Mesenchymal stem cell (in vitro differentiated cells and primary cell): ENCODE measurements at regions not wholly inside any gene's neighbourhood (a gene's known extent, or its start where the extent isn't known, plus 50 kb on each side); places are given as distances from the start of the nearest gene placed in this dataset.

ENCODE experiments used
- DNase-seq: peaks from one replicate; pipeline ENCODE4 v3.0.0-alpha.2; 2013
- H2AFZ ChIP-seq: one replicate; pipeline ENCODE4 v1.6.1; 2013; ENCODE audit warnings: low read depth, mild to moderate bottlenecking, control low read depth, inconsistent platforms, low read length, moderate library complexity
- H2AK5ac ChIP-seq: 2 replicates; pipeline ENCODE4 v1.6.1; 2013; ENCODE audit warnings: low read length, moderate library complexity, mild to moderate bottlenecking, inconsistent platforms; ENCODE audit not compliant: severe bottlenecking
- H2BK120ac ChIP-seq: one replicate; pipeline ENCODE4 v1.6.1; 2013; ENCODE audit warnings: low read depth, mild to moderate bottlenecking, inconsistent platforms, low read length, moderate library complexity
- H2BK12ac ChIP-seq, 2 experiments: one replicate each; pipeline ENCODE4 v1.6.1; 2013; ENCODE audit warnings: inconsistent platforms in 2 of 2, low read length in 2 of 2, mild to moderate bottlenecking in 2 of 2, moderate library complexity in 2 of 2, control low read depth in 1 of 2
- H2BK15ac ChIP-seq: one replicate; pipeline ENCODE4 v1.6.1; 2013; ENCODE audit warnings: mild to moderate bottlenecking, low read depth, inconsistent platforms; ENCODE audit not compliant: poor library complexity, severe bottlenecking
- H2BK5ac ChIP-seq: 2 replicates; pipeline ENCODE4 v1.6.1; 2013; ENCODE audit warnings: low read depth, mild to moderate bottlenecking, low read length, control low read depth, inconsistent platforms; ENCODE audit not compliant: poor library complexity, severe bottlenecking
- H3K14ac ChIP-seq, 2 experiments: one replicate each; pipeline ENCODE4 v1.6.1; 2013; ENCODE audit warnings: inconsistent platforms in 2 of 2, low read length in 2 of 2, control low read depth in 1 of 2, mild to moderate bottlenecking in 1 of 2, moderate library complexity in 1 of 2
- H3K18ac ChIP-seq, 2 experiments: one replicate each; pipeline ENCODE4 v1.6.1; 2013; ENCODE audit warnings: inconsistent platforms in 2 of 2, low read length in 2 of 2, control low read depth in 1 of 2, low read depth in 1 of 2, mild to moderate bottlenecking in 1 of 2
- H3K23ac ChIP-seq, 2 experiments: one replicate each; pipeline ENCODE4 v1.6.1; 2013; ENCODE audit warnings: inconsistent platforms in 2 of 2, low read length in 2 of 2, mild to moderate bottlenecking in 2 of 2, moderate library complexity in 2 of 2, control low read depth in 1 of 2
- H3K27ac ChIP-seq: 2 replicates; pipeline ENCODE4 v1.5.1; 2013; ENCODE audit warnings: mild to moderate bottlenecking, moderate library complexity, low read length, control low read depth, inconsistent platforms; ENCODE audit not compliant: poor library complexity, severe bottlenecking
- H3K27me3 ChIP-seq, 2 experiments: 2 replicates each; pipeline versions ENCODE4 v1.6.1 to v1.7.0; 2013; ENCODE audit warnings: low read length in 2 of 2, mild to moderate bottlenecking in 2 of 2, moderate library complexity in 2 of 2, control low read depth in 1 of 2, inconsistent platforms in 1 of 2; ENCODE audit not compliant: control insufficient read depth in 1 of 2, insufficient read depth in 1 of 2
- H3K36me3 ChIP-seq, 2 experiments: 2 replicates each; pipeline versions ENCODE4 v1.6.1 to v1.7.0; 2013; ENCODE audit warnings: low read length in 2 of 2, control low read depth in 1 of 2, inconsistent platforms in 1 of 2, low read depth in 1 of 2, mild to moderate bottlenecking in 1 of 2; ENCODE audit not compliant: insufficient read depth in 2 of 2, control insufficient read depth in 1 of 2
- H3K4ac ChIP-seq, 2 experiments: one replicate each; pipeline ENCODE4 v1.6.1; 2013; ENCODE audit warnings: inconsistent platforms in 2 of 2, low read length in 2 of 2, mild to moderate bottlenecking in 2 of 2, moderate library complexity in 2 of 2, control low read depth in 1 of 2, low read depth in 1 of 2
- H3K4me1 ChIP-seq: 2 replicates; pipeline ENCODE4 v1.6.1; 2013; ENCODE audit warnings: low read depth, low read length, control low read depth; ENCODE audit not compliant: control insufficient read depth, insufficient read depth
- H3K4me2 ChIP-seq: 2 replicates; pipeline ENCODE4 v1.6.1; 2013; ENCODE audit warnings: low read length, mild to moderate bottlenecking, inconsistent platforms; ENCODE audit not compliant: poor library complexity, severe bottlenecking
- H3K4me3 ChIP-seq, 2 experiments: 2 replicates each; pipeline versions ENCODE4 v1.5.1 to v1.7.0; 2013; ENCODE audit warnings: low read length in 2 of 2, mild to moderate bottlenecking in 2 of 2, control low read depth in 1 of 2, low read depth in 1 of 2; ENCODE audit not compliant: insufficient read depth in 1 of 2
- H3K79me1 ChIP-seq: replicated peaks from 2 replicates; pipeline ENCODE4 v1.6.1; 2013; ENCODE audit warnings: mild to moderate bottlenecking, control low read depth, low read length, inconsistent platforms; ENCODE audit not compliant: poor library complexity, severe bottlenecking
- H3K9ac ChIP-seq: 2 replicates; pipeline ENCODE4 v1.7.0; 2013; ENCODE audit warnings: mild to moderate bottlenecking, low read length, moderate library complexity
- H3K9me3 ChIP-seq: 2 replicates; pipeline ENCODE4 v1.7.0; 2013; ENCODE audit warnings: mild to moderate bottlenecking, low read length; ENCODE audit not compliant: control insufficient read depth
- H4K8ac ChIP-seq: one replicate; pipeline ENCODE4 v1.6.1; 2013; ENCODE audit warnings: inconsistent platforms, mild to moderate bottlenecking, low read length, moderate library complexity
- H4K91ac ChIP-seq: one replicate; pipeline ENCODE4 v1.6.1; 2013; ENCODE audit warnings: mild to moderate bottlenecking, low read length, inconsistent platforms
- WGBS: methylation state at CpG from one replicate; pipeline ENCODE4 v1.1.7; 2013; ENCODE audit warnings: mixed read lengths; 5-methylcytosine and 5-hydroxymethylcytosine counted together

DNA sequence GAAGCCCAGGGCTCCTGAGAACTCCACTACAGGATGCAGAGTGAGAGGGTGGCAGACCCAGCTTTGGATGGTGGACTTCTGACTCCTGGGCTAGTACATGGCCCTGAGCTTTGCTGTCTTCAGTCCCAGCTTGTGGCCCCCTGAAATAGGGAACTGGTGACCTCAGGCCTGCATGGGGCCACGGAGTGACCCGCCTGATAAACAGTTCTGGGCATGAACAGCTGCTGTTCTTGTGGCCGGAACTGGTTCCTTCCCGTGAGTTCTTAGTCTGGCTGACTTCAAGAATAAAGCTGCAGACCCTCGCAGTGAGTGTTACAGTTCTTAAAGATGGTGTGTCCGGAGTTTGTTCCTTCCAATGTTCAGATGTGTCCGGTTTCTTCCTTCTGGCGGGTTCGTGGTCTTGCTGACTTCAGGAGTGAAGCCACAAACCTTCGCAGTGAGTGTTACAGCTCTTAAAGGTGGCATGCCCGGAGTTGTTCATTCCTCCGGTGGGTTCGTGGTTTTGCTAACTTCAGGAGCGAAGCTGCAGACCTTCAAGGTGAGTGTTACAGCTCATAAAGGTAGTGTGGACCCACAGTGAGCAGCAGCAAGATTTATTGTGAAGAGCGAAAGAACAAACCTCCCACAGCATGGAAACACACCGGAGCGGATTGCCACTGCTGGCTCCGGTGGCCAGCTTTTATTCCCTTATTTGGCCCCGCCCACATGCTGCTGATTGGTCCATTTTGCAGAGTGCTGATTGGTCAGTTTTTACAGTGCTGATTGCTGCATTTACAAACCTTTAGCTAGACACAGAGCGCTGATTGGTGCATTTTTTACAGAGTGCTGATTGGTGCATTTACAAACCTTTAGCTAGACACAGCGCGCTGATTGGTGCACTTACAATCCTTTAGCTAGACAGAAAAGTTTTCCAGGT lies 268.0 kb downstream of the ZEB1 start:
- Histone ChIP-seq H3K27ac (no peak overlapping the region), H3K18ac (no peak overlapping the region), H2BK120ac (no peak overlapping the region), H3K14ac (peak overlapping the region in 1 of 2 experiments; percentile 41), H3K4me2 (no peak overlapping the region), H2AK5ac (no peak overlapping the region), H3K9me3 (no peaks in the 10 kb centered on the region), H2BK15ac (no peak overlapping the region), H2AFZ (no peak overlapping the region), H4K8ac (no peak overlapping the region), H2BK5ac (no peak overlapping the region), H3K9ac (no peak overlapping the region), H3K36me3 (no peaks in the 10 kb centered on the region), H3K27me3 (no peaks in the 10 kb centered on the region), H3K4me3 (no peak overlapping the region), H3K4me1 (peaks cover 5% of the 10 kb centered on the region), H2BK12ac (no peak overlapping the region), H4K91ac (no peak overlapping the region), H3K4ac (no peak overlapping the region), H3K23ac (no peak overlapping the region), H3K79me1 (no peaks in the 10 kb centered on the region)
- no peak for DNase-seq
- WGBS: 94% methylated on average over 21 of the region's 22 CpGs

DNA sequence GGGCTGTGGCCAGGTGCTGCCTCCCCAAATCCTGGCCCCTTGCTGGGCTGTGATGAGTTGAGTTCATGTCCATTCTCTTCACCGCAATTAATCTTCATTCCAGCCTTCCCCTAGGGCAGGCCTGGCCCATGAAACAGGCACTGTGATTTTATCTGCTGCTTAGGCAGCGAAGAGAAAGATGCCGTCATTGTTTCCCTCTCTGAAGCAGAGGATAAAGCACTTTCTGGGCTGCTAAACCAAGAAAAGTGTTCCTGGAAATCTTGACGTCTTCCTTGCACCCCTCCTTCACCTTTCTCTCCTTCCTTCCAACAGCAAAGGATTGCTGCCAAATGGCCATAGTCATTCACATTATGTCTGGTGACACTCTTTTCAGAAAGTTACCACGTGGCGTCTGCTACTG lies 265.9 kb downstream of the ZEB1 start:
- no peak overlapping the region for H2BK5ac ChIP-seq
- H3K27ac ChIP-seq: no peak overlapping the region
- no peak overlapping the region for H2AK5ac ChIP-seq
- no peak overlapping the region for H4K8ac ChIP-seq
- no peak overlapping the region for H3K4me2 ChIP-seq
- H3K79me1 ChIP-seq: no peaks in the 10 kb centered on the region
- no peak overlapping the region for H4K91ac ChIP-seq
- no peak overlapping the region for H2BK12ac ChIP-seq
- H2AFZ ChIP-seq: no peak overlapping the region
- H2BK120ac ChIP-seq: no peak overlapping the region
- no peak overlapping the region for H3K23ac ChIP-seq
- no peaks in the 10 kb centered on the region for H3K9me3 ChIP-seq
- H3K9ac ChIP-seq: peak overlapping the region; percentile 9
- WGBS: 85% methylated on average over 6 of the region's 6 CpGs
- no peak overlapping the region for H3K4me3 ChIP-seq
- H3K27me3 ChIP-seq: no peaks in the 10 kb centered on the region
- DNase-seq: no peak
- H3K18ac ChIP-seq: peak overlapping the region in 1 of 2 experiments; percentile 1
- H3K36me3 ChIP-seq: no peaks in the 10 kb centered on the region
- H3K4me1 ChIP-seq: peaks cover 5% of the 10 kb centered on the region
- no peak overlapping the region for H3K4ac ChIP-seq
- no peak overlapping the region for H2BK15ac ChIP-seq
- no peak overlapping the region for H3K14ac ChIP-seq

DNA sequence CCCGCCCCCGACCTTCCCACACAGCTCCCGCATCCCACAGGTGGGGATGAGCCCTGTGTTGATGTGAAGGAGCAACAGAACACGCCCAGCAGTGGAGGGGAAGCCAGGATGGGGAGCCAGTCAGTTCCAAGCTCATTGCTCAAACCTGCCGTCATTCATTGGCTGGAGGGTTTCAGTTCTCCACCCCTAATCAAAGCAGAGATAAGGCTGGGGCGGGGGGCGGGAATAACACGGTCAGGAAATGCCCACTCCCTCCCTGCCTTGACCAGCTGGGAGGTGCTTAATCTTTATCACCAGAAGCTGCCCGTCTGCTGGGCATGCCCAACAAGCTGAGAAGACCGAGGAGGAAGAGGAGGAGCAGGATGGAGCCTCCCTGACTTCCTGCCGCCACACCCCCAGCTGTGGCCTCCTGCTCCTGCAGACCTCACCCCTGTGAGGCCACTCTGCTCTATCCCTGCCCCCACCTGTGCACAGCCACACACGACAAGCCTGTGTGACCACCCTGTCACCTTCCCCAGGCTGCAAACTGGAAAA lies 265.1 kb downstream of the ZEB1 start:
- no peak overlapping the region for H2BK15ac ChIP-seq
- peaks cover 5% of the 10 kb centered on the region for H3K4me1 ChIP-seq
- H3K23ac ChIP-seq: no peak overlapping the region
- H3K79me1 ChIP-seq: no peaks in the 10 kb centered on the region
- H3K4ac ChIP-seq: peak overlapping the region in 1 of 2 experiments; percentile 53
- WGBS: 80% methylated on average over 12 of the region's 12 CpGs
- H2AFZ ChIP-seq: no peak overlapping the region
- H4K8ac ChIP-seq: peak overlapping the region; percentile 88
- H2AK5ac ChIP-seq: no peak overlapping the region
- no peak overlapping the region for H3K4me3 ChIP-seq
- H4K91ac ChIP-seq: no peak overlapping the region
- H2BK120ac ChIP-seq: no peak overlapping the region
- no peak overlapping the region for H3K4me2 ChIP-seq
- no peak overlapping the region for H2BK5ac ChIP-seq
- H3K9me3 ChIP-seq: no peaks in the 10 kb centered on the region
- peak overlapping the region in 1 of 2 experiments; percentile 35 for H3K14ac ChIP-seq
- peak overlapping the region in 1 of 2 experiments; percentile 70 for H3K18ac ChIP-seq
- no peak overlapping the region for H3K27ac ChIP-seq
- H3K27me3 ChIP-seq: no peaks in the 10 kb centered on the region
- H3K9ac ChIP-seq: no peak overlapping the region
- H3K36me3 ChIP-seq: no peaks in the 10 kb centered on the region
- peak overlapping the region in 1 of 2 experiments; percentile 21 for H2BK12ac ChIP-seq
- DNase-seq: no peak

DNA sequence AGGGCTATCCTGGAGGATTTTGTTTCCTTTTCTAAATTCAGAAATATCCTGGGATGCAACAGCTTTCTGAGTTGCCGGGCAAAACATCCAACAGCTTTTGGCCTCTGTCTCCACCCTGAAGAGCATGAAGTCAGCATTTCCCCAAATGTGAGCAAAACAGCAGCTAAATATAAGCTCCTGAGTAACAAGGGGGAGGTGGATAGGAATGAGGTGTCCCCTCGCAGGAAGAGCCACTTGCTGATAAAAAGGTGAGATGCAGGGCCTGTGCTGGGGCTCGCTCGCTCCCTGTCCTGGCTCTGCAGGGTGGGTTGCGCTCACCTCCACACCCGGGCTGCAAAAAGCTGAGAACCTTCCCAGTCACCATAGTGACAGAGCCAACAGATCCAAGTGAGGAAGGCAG lies 264.3 kb downstream of the ZEB1 start:
- H2AK5ac ChIP-seq: no peak overlapping the region
- no peak overlapping the region for H2BK12ac ChIP-seq
- H2AFZ ChIP-seq: no peak overlapping the region
- no peak overlapping the region for H3K27ac ChIP-seq
- H3K14ac ChIP-seq: no peak overlapping the region
- H3K4me1 ChIP-seq: peaks cover 5% of the 10 kb centered on the region
- H3K4me2 ChIP-seq: no peak overlapping the region
- no peak overlapping the region for H2BK120ac ChIP-seq
- DNase-seq: no peak
- no peaks in the 10 kb centered on the region for H3K36me3 ChIP-seq
- H2BK5ac ChIP-seq: no peak overlapping the region
- H3K9me3 ChIP-seq: no peaks in the 10 kb centered on the region
- H3K4me3 ChIP-seq: no peak overlapping the region
- peak overlapping the region; percentile 76 for H3K9ac ChIP-seq
- H4K91ac ChIP-seq: no peak overlapping the region
- H2BK15ac ChIP-seq: no peak overlapping the region
- H3K23ac ChIP-seq: no peak overlapping the region
- H3K18ac ChIP-seq: no peak overlapping the region
- no peaks in the 10 kb centered on the region for H3K27me3 ChIP-seq
- WGBS: 64% methylated on average over 5 of the region's 6 CpGs
- H4K8ac ChIP-seq: no peak overlapping the region
- H3K4ac ChIP-seq: no peak overlapping the region
- H3K79me1 ChIP-seq: no peaks in the 10 kb centered on the region
